WI38 (cell line): ENCODE measurements at regions not wholly inside any gene's neighbourhood (a gene's known extent, or its start where the extent isn't known, plus 50 kb on each side); places are given as distances from the start of the nearest gene placed in this dataset.

Source experiments
- H3K4me3 ChIP-seq: 2 replicates; pipeline ENCODE4 v1.5.1; 2011; ENCODE audit warnings: low read depth, mild to moderate bottlenecking, control low read depth, low read length
- CTCF ChIP-seq: IDR thresholded peaks from 2 replicates; pipeline ENCODE4 v1.5.1; 2012; ENCODE audit warnings: low read depth, mild to moderate bottlenecking, control low read depth, low read length

- no peak for TF ChIP-seq CTCF
- H3K4me3 ChIP-seq: no peak overlapping the region
Measured at GRCh38 chr12:38985961-38986360, 80.6 kb upstream of the CPNE8 start.

- no peak overlapping the region for H3K4me3 ChIP-seq
- no peak for TF ChIP-seq CTCF
Measured at GRCh38 chr12:38984388-38984787, 79.0 kb upstream of the CPNE8 start.

- H3K4me3 ChIP-seq: no peak overlapping the region
- TF ChIP-seq CTCF: no peak
Measured at GRCh38 chr12:38983117-38983571, 77.8 kb upstream of the CPNE8 start.

GRCh38 chr12:38977132-38977531 lies 71.7 kb upstream of the CPNE8 start:
- H3K4me3 ChIP-seq: no peak overlapping the region
- no peak for TF ChIP-seq CTCF

- H3K4me3 ChIP-seq: no peak overlapping the region
- TF ChIP-seq CTCF: no peak
Measured at GRCh38 chr12:38969706-38970105, 64.3 kb upstream of the CPNE8 start.

GRCh38 chr12:38961683-38962082 lies 56.3 kb upstream of the CPNE8 start:
- H3K4me3 ChIP-seq: no peak overlapping the region

GRCh38 chr12:38961012-38961411 lies 55.6 kb upstream of the CPNE8 start:
- TF ChIP-seq CTCF: no peak
- H3K4me3 ChIP-seq: no peak overlapping the region

More at GRCh38 chr12:38961683-38962082, 56.3 kb upstream of the CPNE8 start:
- no peak for TF ChIP-seq CTCF
